ENCODE measurements at regions not wholly inside any gene's neighbourhood (a gene's known extent, or its start where the extent isn't known, plus 50 kb on each side); places are given as distances from the start of the nearest gene placed in this dataset.

DNA sequence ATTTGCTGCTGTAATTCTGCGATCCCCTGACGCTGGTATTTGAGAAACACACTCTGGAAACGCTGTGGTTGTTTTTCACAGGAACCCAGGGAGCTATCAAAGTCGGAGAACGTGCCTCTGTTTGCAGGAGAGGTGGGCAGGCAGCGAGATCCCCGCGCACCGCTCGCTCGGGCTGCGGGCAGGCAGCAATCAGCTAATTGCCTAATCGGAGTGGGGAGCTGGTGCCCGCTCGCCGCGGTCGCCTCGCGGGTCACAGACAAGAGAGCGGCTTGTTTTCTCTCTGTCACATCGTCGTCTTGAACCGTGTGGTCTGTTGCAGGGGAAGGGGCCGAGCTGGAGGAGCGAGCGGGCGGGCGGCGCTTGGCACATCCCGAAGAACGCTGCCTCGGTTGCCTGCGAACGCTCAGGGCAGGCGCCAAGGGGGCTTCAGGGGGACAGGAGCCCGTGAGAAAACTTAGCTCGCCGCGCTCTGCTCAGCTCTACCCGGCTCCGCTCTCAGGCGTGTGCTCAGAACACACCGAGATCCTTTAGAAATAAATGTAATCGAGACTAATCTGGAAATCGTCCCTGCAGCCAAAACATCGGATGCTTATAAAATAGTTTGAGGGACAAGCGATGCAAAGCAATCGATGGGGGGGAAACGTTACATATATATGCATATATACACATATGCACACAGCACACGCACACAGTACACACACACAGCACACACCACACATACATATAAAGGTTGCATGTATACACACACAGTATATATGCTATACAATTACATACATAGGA lies 93.6 kb upstream of the SMYD2 start:
- H3K4me3 ChIP-seq (ENCODE audit: low read depth, low read length), result no peak overlapping the region
- DNase-seq (ENCODE audit: low read depth), result no peak
- TF ChIP-seq, protein P1, sequence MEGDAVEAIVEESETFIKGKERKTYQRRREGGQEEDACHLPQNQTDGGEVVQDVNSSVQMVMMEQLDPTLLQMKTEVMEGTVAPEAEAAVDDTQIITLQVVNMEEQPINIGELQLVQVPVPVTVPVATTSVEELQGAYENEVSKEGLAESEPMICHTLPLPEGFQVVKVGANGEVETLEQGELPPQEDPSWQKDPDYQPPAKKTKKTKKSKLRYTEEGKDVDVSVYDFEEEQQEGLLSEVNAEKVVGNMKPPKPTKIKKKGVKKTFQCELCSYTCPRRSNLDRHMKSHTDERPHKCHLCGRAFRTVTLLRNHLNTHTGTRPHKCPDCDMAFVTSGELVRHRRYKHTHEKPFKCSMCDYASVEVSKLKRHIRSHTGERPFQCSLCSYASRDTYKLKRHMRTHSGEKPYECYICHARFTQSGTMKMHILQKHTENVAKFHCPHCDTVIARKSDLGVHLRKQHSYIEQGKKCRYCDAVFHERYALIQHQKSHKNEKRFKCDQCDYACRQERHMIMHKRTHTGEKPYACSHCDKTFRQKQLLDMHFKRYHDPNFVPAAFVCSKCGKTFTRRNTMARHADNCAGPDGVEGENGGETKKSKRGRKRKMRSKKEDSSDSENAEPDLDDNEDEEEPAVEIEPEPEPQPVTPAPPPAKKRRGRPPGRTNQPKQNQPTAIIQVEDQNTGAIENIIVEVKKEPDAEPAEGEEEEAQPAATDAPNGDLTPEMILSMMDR (IDR thresholded peaks at IDR 0.05; ENCODE audit: control insufficient read depth, extremely low read depth, insufficient read depth), result no peak

DNA sequence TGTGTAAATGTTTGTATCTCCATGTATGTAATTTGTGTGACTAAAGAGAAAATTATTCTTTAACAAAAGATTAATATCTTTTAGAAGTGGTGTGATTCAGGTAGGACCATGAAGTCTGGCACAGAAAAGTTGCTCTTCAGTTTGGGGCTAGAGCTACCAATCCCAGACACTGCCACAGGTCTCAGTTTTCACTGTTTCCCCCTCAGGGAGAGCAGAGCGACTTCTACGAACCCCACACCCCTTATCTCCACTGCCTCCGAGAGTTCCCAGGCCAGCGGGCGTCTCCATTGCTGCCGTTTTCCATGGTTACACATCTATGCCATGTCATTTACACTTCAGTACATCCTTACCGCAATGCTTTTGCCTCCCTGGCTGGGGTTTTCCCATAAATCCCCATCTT lies 93.0 kb upstream of the SMYD2 start:
- H3K4me3 ChIP-seq (ENCODE audit: low read depth, low read length), result no peak overlapping the region
- TF ChIP-seq, protein P1 (IDR thresholded peaks at IDR 0.05; ENCODE audit: control insufficient read depth, extremely low read depth, insufficient read depth), result no peak
- DNase-seq (ENCODE audit: low read depth), result no peak

DNA sequence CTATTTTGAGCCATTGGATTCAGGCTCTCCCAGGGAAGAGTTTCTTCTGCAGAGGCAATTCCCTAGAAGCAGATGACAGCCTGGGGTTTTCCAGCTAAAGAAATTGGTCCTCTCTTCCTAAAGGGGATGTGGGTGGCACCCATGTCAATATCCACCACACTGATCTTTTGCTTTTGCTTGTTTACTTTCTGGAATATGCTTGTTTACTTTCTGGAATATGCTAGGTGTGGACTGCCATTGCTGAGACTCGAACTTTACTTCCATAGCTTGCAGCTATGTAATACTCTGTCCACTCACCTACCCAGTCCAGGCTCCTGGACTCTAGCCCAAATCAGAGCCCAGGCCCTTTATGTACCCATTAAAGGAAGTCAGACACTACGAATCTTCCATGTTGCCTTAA lies 92.1 kb upstream of the SMYD2 start:
- TF ChIP-seq, protein P1 (IDR thresholded peaks at IDR 0.05; ENCODE audit: control insufficient read depth, extremely low read depth, insufficient read depth), result no peak

DNA sequence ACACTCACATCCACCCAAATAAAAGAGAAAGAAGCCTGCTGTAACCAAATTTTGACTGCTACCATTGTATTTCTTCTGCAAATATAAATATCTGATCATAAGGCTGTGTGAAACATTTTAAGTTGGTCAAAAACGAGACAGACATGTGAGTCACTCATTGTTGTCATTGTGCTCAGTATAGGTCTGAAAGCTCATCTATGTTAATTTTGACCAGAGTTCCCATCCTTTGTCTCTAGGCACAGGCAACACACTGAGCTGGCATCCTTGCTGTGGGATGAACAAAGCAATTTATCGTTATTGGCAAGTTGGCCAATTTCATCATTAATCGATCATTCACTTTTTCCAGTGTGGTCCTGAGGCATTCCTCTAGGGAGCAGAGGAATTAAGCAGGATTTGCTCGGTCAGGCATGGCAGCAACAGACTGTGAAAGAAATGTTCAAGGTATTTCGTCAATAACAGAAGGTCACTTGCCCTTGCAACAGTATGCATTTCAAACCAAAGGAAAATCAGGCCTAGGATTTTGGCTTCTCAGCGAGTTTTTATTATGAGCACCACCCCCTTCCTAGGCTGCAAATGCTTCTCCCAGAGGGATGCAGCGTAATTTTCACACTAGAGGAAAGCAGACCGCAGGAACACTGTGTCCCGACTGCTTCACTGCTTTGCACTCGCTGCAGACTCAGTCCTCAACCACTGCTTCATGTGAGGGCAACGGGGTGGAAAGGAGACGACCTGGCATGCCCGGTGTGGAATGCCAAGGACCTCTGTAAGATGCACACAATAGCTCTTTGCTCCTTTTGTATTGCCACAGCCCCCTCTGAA lies 87.9 kb upstream of the SMYD2 start:
- H3K4me3 ChIP-seq (ENCODE audit: low read depth, low read length), result no peak overlapping the region
- TF ChIP-seq, protein P1 (IDR thresholded peaks at IDR 0.05; ENCODE audit: control insufficient read depth, extremely low read depth, insufficient read depth), result no peak
- no peak for DNase-seq (ENCODE audit: low read depth)

More for the DNA sequence above, 92.1 kb upstream of the SMYD2 start:
- no peak for DNase-seq (ENCODE audit: low read depth)
- no peak overlapping the region for H3K4me3 ChIP-seq (ENCODE audit: low read depth, low read length)

DNA sequence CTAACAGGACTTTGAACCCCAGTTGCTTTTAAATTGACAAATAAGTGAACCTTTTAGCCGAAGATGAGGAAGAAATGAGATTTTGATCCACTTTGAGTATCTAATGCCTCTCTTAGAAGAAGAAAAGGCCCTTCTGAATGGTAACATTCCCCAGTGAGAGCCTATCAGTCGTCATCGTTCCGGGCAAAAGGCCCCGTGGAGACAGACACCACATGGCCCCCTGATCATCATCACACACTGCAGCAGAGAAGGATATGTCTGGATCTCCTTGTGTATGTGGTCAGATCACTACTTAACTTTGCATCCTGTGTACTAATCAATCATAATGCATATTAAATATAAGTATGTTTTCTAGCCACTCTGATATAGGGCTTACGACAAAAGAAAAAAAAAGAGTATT lies 87.3 kb upstream of the SMYD2 start:
- no peak for DNase-seq (ENCODE audit: low read depth)
- TF ChIP-seq, protein P1 (IDR thresholded peaks at IDR 0.05; ENCODE audit: control insufficient read depth, extremely low read depth, insufficient read depth), result no peak
- H3K4me3 ChIP-seq (ENCODE audit: low read depth, low read length), result no peak overlapping the region

DNA sequence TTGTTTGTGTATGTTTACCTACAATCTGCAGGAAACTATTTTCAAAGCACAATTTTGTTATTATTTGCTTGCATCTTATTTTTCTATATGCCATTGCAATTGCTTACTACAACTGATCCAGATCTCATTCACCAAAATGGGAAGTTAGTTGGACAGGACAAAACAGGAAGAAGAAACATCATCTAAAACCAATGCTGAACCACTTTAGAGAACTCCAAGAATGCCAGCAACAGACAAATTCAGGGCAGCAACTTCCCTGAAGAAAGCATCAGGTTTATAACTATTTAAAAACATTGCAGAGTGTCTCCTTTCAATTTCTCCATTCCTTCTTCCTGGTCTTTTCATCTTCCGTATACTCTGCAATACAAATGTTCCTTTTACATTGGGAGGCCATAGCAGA lies 82.4 kb upstream of the SMYD2 start:
- TF ChIP-seq, protein P1 (IDR thresholded peaks at IDR 0.05; ENCODE audit: control insufficient read depth, extremely low read depth, insufficient read depth), result no peak
- H3K4me3 ChIP-seq (ENCODE audit: low read depth, low read length), result no peak overlapping the region
- DNase-seq (ENCODE audit: low read depth), result no peak

Measured in LNCaP clone FGC (cell line).